HG03025 (cell line): ENCODE measurements at regions not wholly inside any gene's neighbourhood (a gene's known extent, or its start where the extent isn't known, plus 50 kb on each side); places are given as distances from the start of the nearest gene placed in this dataset.

Source experiments
- ATAC-seq: cut with Tn5 transposase; IDR thresholded peaks from one replicate; pipeline ENCODE4 v1.9.1; 2021; ENCODE audit warnings: mild to moderate bottlenecking, moderate library complexity; ENCODE audit not compliant: unreplicated experiment, low FRiP score

GRCh38 chr5:125034331-125034730, 287.9 kb upstream of the ZNF608 start:
- ATAC-seq: no peak

- ATAC-seq: no peak
These were observed 290.1 kb upstream of the ZNF608 start for GRCh38 chr5:125036494-125036893.

DNA sequence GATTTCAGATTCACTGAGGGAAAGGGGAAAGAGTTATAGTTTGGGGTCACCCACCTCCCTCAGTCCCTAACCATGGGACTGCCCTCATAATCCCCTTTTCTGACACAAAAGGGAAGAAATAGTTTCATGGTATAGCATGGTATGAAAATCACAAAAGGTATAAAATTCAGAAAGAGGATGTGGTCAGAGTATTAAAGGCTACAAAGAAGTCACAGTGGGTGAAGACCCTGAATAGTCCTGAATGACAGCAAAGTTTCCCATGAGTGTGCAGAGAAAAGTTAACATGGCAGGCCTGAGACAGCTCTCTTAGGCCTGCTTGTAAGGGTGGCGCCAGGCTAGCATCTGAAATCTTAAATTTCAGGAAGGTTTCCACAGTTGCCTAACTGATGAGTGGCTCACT, 290.6 kb upstream of the ZNF608 start:
- no peak for ATAC-seq

- no peak for ATAC-seq
These were observed 291.1 kb upstream of the ZNF608 start for GRCh38 chr5:125037530-125037929.

GRCh38 chr5:125038477-125038876, 292.0 kb upstream of the ZNF608 start:
- no peak for ATAC-seq

GRCh38 chr5:125041798-125042197, 295.4 kb upstream of the ZNF608 start:
- ATAC-seq: no peak

DNA sequence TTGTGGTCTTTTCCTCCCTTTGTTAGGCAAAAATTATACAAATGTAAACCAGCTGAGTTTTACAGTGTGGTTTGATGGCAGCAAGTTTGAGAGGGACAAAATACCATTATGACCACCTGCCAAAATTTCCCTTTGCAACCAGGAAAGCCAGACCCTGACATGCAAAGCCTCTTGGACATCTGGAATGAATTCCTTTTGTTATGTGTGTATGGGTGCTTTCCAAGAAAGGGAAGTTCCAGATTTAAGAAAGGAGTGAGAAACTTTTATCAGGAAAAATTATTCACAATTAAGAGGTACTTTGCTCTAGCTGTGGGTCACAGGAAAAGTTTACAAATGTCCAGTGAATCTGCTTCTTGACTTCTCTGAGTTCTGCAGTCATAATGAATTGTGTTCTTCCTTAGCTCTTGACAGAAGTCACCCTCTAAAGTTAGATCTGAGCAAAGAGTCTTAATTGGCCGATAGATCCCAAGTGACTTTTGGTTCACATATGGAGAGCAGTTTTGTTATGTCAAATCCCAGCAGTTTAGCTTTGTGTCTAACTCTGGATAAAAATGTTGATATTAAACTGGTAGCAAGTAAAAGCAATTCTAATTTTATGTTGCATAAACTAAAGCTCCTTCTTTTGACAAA, 295.9 kb upstream of the ZNF608 start:
- no peak for ATAC-seq

GRCh38 chr5:125043781-125044391, 297.4 kb upstream of the ZNF608 start:
- ATAC-seq: no peak

DNA sequence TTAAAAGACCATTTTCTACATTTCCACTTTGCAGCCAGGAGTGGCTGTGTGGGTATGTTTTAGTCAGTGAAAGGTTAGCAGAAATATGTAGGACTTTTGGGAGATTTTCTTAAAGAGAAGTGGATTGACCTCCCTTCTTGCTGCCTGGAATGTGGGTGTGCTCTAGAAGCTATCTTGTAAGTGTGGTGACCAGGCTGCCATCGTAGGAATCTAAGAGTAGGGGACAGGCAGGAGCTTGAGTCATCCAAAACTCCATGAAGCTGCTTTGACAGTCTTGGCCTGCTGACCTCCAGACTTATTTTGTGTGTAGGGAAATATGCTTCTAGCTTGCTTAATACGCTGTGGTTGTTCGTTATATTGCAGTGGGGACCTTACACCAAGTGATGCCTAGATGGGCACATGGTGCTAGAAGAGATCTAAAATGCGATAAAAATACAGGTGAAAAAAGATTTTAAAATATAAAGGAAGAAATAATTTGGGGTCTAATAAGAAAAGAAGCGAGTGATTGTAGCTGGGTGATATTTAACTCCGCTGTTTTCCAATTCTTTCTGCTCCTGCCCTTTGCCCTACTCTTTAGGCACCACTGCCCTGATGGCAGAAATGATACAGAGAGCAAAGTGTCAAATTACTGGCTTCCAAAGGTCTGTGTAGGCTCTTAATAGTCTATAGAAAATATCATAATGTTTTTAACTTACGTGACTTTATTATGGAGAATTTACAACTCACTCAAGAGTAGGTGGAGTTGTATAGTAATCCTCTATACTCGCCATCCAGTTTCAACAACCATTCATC, 298.2 kb upstream of the ZNF608 start:
- no peak for ATAC-seq

DNA sequence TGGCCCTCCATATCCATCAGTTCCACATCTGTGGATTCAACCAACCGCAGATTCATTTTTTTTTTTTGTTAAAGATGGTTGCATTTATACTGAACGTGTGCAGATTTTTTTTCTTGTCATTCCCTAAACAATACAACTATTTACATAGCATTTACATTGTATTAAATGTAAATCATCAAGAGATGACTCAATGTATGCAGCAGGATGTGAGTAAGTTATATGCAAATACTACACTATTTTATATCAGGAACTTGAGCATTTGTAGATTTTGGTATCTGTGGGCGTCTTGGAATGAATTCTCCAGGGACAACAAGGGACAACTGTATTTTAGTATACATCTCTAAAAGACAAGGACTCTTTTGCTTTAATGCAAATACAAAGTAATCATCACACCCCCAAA, 299.2 kb upstream of the ZNF608 start:
- ATAC-seq: no peak

- no peak for ATAC-seq
These were observed 300.4 kb upstream of the ZNF608 start for GRCh38 chr5:125046838-125047237.

DNA sequence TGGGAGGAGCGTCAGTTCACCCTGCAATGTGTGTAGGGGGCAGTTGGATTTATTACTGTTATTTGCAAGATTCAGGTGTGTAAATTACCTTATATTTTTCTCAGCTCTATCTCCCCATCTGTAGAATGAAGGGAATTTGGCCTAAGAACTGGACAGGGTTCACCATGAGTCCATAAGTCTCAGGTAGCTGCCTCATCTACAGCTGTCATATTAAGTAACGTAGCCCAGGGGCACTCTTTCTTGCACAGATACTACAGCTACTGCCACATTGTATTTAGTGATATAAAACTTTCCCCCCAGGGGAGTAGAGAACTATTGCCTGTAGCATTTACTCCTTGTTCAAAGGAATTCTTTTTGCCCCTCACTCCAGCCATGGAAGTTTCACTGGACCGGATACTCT, 301.4 kb upstream of the ZNF608 start:
- no peak for ATAC-seq

- no peak for ATAC-seq
These were observed 303.6 kb upstream of the ZNF608 start for GRCh38 chr5:125049721-125050702.

DNA sequence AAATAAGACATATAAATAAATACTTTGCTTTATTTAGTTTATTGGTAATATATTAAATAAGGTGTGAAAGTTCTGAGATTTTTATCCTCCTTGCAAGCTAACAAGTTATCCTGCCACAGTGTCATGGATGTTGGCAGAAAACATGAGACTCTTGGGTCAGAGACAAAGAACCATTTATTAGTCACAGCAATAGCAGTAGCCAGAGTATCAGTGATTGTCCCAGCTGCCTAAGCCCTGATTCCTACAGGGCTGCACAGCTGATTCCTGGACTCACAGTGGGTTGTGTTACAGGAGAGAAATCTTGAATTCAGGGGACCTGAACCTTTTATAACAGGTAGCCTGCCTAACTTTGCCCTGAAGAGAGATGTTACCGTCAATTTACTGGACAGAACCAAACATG, 304.5 kb upstream of the ZNF608 start:
- ATAC-seq: no peak

DNA sequence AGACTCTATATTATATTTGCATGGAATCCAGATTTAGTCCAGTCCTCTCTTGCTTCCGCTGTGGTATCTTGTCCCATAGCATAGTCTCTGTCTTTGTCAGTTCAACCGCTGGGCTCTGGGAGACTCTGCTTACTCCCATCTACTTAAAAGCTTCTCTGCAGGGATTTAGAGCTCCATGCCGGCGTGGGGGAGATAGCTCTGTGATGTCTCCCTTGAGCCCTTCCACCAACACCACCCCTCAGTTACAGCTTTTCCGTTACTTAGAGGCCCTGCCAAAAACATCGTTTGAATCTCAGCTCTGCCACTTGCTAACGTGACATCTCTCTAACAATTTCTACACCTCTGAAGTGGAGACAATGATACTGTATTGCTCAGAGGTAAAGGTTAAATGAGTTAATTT, 306.1 kb upstream of the ZNF608 start:
- ATAC-seq: no peak

- no peak for ATAC-seq
These were observed 306.7 kb upstream of the ZNF608 start for GRCh38 chr5:125053179-125053578.

- ATAC-seq: no peak
These were observed 307.7 kb upstream of the ZNF608 start for GRCh38 chr5:125054146-125054545.

DNA sequence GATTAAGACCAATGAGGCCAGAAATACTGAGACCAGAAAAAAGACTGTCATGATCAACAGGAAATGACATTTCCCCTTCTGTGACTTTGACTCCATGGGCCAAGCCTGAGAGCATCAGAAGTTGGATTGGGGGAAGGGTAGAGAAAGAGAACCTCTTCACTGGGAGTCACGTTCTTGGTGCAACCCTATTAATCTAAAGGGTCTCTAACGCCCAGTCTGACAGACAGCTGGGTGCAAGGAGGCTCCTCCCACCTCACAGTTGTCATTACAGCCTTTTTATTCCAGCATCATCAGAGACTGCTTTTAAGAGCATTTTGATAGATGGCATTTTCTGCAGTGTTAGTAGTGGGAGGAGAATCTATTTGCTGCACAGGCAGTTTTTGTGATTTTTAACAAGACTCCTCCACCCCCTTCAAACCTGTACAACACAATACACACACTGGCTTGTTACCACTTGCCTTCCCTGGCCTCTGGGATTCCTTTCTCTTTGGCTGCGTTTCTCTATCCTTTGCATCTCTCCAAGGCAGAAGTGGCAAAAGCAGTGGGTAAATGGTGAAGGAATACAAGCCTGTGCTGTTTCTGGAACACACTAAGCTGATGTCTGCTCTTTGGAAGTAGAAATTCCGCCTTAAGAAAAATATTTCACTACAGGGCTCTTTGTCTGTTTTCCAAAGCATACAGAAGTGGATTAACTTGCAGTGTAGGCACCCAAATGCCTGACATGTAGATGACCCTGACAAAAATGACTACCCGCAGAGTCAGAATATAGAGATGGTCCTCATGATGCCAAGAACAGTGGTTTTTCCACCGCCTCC, 310.4 kb upstream of the ZNF608 start:
- ATAC-seq: no peak

DNA sequence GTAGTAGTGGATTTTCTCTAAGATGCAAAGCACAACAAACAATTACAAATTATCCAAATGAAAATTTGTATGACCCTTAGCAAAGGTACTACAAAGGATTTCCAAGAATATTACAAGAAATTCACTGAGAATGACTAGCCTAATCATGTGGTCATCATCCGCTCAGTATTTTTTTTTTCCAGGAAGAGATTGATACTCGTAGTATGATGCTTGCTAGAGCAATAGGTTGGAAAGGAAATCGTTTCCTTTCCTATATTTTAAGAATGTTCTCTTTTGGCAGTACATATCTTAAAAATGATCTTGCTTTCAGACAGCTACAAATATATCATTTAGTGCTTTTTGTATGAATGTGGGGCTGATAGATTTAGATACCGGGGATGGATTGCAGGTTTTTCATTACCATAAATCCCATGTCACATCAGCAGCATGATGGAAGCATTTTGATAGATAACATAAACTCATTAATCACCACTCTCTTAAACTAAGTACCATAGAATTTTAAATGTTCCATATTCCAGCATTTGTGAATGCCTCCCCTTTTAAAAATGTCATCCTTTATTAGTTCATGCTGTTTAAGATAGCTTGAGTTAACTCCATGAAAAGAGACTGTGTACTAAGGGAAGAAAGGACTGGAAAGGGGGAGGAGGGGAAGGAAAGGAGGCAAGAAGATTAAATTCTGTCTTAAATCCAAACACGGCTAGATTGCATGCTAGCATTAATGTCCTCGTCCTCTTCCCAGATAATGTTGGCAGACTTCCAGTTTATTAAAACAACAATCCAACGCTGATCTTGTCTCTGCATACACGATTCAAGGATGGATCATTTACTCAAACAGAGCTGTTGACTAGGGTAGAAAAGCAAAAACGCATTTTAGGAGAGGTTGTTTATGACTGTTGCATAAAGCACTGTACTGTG, 311.7 kb upstream of the ZNF608 start:
- no peak for ATAC-seq
